Fibroblast of skin of right quadriceps (primary cell): ENCODE measurements at regions not wholly inside any gene's neighbourhood (a gene's known extent, or its start where the extent isn't known, plus 50 kb on each side); places are given as distances from the start of the nearest gene placed in this dataset.

Source experiments
- DNase-seq: peaks from one replicate; pipeline ENCODE4 v3.0.0-alpha.2; 2013

- no peak for DNase-seq
Observed at GRCh38 chr12:82029936-82030335, 270.8 kb upstream of the PPFIA2 start.

GRCh38 chr12:82028772-82029171 lies 269.6 kb upstream of the PPFIA2 start:
- no peak for DNase-seq

- no peak for DNase-seq
Observed at GRCh38 chr12:82027612-82028011, 268.5 kb upstream of the PPFIA2 start.

GRCh38 chr12:82025462-82025861 lies 266.3 kb upstream of the PPFIA2 start:
- no peak for DNase-seq

- no peak for DNase-seq
Observed at GRCh38 chr12:82019533-82019932, 260.4 kb upstream of the PPFIA2 start.

GRCh38 chr12:82015623-82016347 lies 256.6 kb upstream of the PPFIA2 start:
- no peak for DNase-seq

GRCh38 chr12:82012176-82012575 lies 253.0 kb upstream of the PPFIA2 start:
- no peak for DNase-seq

GRCh38 chr12:82009524-82009923 lies 250.4 kb upstream of the PPFIA2 start:
- no peak for DNase-seq

GRCh38 chr12:82008251-82008650 lies 249.1 kb upstream of the PPFIA2 start:
- no peak for DNase-seq

- peak; percentile 44 for DNase-seq
Observed at GRCh38 chr12:81998761-81999378, 239.7 kb upstream of the PPFIA2 start.

GRCh38 chr12:81992461-81992860 lies 233.3 kb upstream of the PPFIA2 start:
- no peak for DNase-seq

GRCh38 chr12:81991868-81992267 lies 232.7 kb upstream of the PPFIA2 start:
- no peak for DNase-seq

GRCh38 chr12:81988362-81988761 lies 229.2 kb upstream of the PPFIA2 start:
- no peak for DNase-seq

- DNase-seq: no peak
Observed at GRCh38 chr12:81987371-81987770, 228.2 kb upstream of the PPFIA2 start.

GRCh38 chr12:81976661-81977060 lies 217.5 kb upstream of the PPFIA2 start:
- no peak for DNase-seq

- DNase-seq: no peak
Observed at GRCh38 chr12:81974762-81975161, 215.6 kb upstream of the PPFIA2 start.

- no peak for DNase-seq
Observed at GRCh38 chr12:81968421-81968820, 209.3 kb upstream of the PPFIA2 start.

- no peak for DNase-seq
Observed at GRCh38 chr12:81963636-81964035, 204.5 kb upstream of the PPFIA2 start.

GRCh38 chr12:81963026-81963425 lies 203.9 kb upstream of the PPFIA2 start:
- no peak for DNase-seq

- no peak for DNase-seq
Observed at GRCh38 chr12:81962126-81962856, 203.1 kb upstream of the PPFIA2 start.

GRCh38 chr12:81958406-81958805 lies 199.3 kb upstream of the PPFIA2 start:
- no peak for DNase-seq

- no peak for DNase-seq
Observed at GRCh38 chr12:81957631-81958030, 198.5 kb upstream of the PPFIA2 start.

GRCh38 chr12:81956468-81956860 lies 197.3 kb upstream of the PPFIA2 start:
- DNase-seq: no peak

GRCh38 chr12:81953541-81953940 lies 194.4 kb upstream of the PPFIA2 start:
- DNase-seq: no peak
